ENCODE measurements at regions not wholly inside any gene's neighbourhood (a gene's known extent, or its start where the extent isn't known, plus 50 kb on each side); places are given as distances from the start of the nearest gene placed in this dataset.
A peak's percentile ranks its signal among the peaks of the same experiment; 100 is the strongest.

DNA sequence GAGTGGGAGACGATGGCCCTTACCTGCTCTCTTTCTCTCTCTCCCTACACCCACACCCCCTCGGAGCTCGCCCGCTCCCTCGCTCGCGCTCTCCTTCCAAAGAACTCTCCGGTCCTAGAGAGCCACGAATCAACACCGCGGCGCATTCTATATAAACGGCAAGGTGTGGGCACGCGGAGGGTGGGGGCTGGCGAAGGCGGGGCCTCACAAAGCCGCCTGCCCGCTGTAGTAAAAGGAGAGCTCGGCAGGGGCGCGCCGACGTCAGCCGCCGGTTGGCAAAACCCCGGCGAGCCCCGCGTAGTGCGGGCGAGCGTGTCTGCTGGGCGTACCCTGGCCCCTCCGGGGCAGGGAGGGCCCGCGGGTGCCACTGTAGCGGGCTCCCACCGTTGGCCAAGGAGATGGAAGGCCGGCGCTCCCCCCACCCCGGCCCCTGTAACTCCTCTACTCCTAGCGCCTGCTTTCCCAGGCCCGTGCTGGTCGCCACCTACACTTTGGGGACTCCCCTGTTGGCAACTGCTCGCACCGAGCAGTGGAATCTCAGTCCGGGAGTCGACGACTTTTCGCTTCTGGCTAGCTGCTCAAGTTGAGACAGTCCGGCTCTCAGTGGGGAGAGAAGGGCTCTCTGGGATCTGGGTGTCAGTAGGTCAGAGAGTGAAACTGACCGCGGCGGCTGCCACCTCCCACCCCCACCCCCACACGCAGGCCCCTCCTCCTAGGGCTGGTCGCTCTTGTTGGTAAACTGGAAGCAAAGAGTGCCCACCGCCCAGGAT, 325.5 kb upstream of the F9 start:
- Mint-ChIP-seq H3K27me3 (ENCODE audit: insufficient read depth) (peaks cover 60% of the 10 kb centered on the region), H3K4me3 (peak overlapping the region; percentile 84), H3K36me3 (ENCODE audit: low read depth) (no peaks in the 10 kb centered on the region), H3K4me1 (peaks cover 39% of the 10 kb centered on the region), H3K9me3 (peaks cover 2% of the 10 kb centered on the region), H3K27ac (peak overlapping the region; percentile 93)
- Histone ChIP-seq H3K27ac (ENCODE audit: low read depth, low read length) (peak overlapping the region; percentile 38), H3K4me3 (ENCODE audit: low read length) (peak overlapping the region; percentile 81), H3K4me1 (ENCODE audit: control insufficient read depth, insufficient read depth, low read length) (peaks cover 3% of the 10 kb centered on the region), H3K9ac (ENCODE audit: extremely low read depth, low read length, poor library complexity, severe bottlenecking) (peak overlapping the region; percentile 55), H3K36me3 (ENCODE audit: control insufficient read depth, insufficient read depth, low read length) (no peaks in the 10 kb centered on the region), H3K9me3 (ENCODE audit: control insufficient read depth, low read length) (no peaks in the 10 kb centered on the region), H3K27me3 (ENCODE audit: control insufficient read depth, insufficient read depth, low read length, poor library complexity, severe bottlenecking) (no peaks in the 10 kb centered on the region)
- WGBS, 2 experiments (ENCODE audit: insufficient coverage in 1 of 2, insufficient read length in 1 of 2): 0% methylated on average over 7 to 53 of the region's 58 CpGs
- peak; percentile 87 for DNase-seq
- TF ChIP-seq, protein P1, sequence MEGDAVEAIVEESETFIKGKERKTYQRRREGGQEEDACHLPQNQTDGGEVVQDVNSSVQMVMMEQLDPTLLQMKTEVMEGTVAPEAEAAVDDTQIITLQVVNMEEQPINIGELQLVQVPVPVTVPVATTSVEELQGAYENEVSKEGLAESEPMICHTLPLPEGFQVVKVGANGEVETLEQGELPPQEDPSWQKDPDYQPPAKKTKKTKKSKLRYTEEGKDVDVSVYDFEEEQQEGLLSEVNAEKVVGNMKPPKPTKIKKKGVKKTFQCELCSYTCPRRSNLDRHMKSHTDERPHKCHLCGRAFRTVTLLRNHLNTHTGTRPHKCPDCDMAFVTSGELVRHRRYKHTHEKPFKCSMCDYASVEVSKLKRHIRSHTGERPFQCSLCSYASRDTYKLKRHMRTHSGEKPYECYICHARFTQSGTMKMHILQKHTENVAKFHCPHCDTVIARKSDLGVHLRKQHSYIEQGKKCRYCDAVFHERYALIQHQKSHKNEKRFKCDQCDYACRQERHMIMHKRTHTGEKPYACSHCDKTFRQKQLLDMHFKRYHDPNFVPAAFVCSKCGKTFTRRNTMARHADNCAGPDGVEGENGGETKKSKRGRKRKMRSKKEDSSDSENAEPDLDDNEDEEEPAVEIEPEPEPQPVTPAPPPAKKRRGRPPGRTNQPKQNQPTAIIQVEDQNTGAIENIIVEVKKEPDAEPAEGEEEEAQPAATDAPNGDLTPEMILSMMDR (conservative IDR thresholded peaks at IDR 0.05): peak; percentile 67

DNA sequence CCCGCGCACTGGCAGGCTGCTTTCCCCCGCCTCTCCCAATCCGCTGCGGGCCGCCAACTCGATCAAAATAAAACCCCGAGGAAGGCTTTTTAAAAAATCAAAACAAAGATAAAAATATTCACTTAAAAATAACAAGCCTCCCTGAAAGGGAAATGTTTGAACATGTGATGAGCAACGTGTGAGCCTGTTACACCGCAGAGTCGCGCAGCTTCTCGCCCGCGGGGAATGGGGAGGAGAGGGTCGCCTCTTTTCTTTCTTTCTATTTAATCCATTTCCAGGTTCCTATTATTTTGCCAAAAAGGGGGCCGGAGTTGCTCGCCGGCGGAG, 326.0 kb upstream of the F9 start:
- 0% methylated on average over 13 of the region's 20 CpGs; no CpG with 5 or more reads in 1 of the 2 experiments for WGBS, 2 experiments (ENCODE audit: insufficient coverage in 1 of 2, insufficient read length in 1 of 2)
- H3K36me3 Mint-ChIP-seq (ENCODE audit: low read depth): peaks cover 3% of the 10 kb centered on the region
- peak overlapping the region; percentile 81 for H3K4me3 ChIP-seq (ENCODE audit: low read length)
- H3K9ac ChIP-seq (ENCODE audit: extremely low read depth, low read length, poor library complexity, severe bottlenecking): peak overlapping the region; percentile 55
- H3K27ac Mint-ChIP-seq: peak overlapping the region; percentile 93
- H3K27ac ChIP-seq (ENCODE audit: low read depth, low read length): peak overlapping the region; percentile 38
- no peaks in the 10 kb centered on the region for H3K9me3 ChIP-seq (ENCODE audit: control insufficient read depth, low read length)
- peaks cover 61% of the 10 kb centered on the region for H3K27me3 Mint-ChIP-seq (ENCODE audit: insufficient read depth)
- H3K9me3 Mint-ChIP-seq: peaks cover 2% of the 10 kb centered on the region
- peak overlapping the region; percentile 84 for H3K4me3 Mint-ChIP-seq
- DNase-seq: no peak
- peaks cover 39% of the 10 kb centered on the region for H3K4me1 Mint-ChIP-seq
- no peaks in the 10 kb centered on the region for H3K27me3 ChIP-seq (ENCODE audit: control insufficient read depth, insufficient read depth, low read length, poor library complexity, severe bottlenecking)
- H3K4me1 ChIP-seq (ENCODE audit: control insufficient read depth, insufficient read depth, low read length): peaks cover 3% of the 10 kb centered on the region
- H3K36me3 ChIP-seq (ENCODE audit: control insufficient read depth, insufficient read depth, low read length): peaks cover under 1% of the 10 kb centered on the region
- TF ChIP-seq, protein P1 (conservative IDR thresholded peaks at IDR 0.05): no peak

DNA sequence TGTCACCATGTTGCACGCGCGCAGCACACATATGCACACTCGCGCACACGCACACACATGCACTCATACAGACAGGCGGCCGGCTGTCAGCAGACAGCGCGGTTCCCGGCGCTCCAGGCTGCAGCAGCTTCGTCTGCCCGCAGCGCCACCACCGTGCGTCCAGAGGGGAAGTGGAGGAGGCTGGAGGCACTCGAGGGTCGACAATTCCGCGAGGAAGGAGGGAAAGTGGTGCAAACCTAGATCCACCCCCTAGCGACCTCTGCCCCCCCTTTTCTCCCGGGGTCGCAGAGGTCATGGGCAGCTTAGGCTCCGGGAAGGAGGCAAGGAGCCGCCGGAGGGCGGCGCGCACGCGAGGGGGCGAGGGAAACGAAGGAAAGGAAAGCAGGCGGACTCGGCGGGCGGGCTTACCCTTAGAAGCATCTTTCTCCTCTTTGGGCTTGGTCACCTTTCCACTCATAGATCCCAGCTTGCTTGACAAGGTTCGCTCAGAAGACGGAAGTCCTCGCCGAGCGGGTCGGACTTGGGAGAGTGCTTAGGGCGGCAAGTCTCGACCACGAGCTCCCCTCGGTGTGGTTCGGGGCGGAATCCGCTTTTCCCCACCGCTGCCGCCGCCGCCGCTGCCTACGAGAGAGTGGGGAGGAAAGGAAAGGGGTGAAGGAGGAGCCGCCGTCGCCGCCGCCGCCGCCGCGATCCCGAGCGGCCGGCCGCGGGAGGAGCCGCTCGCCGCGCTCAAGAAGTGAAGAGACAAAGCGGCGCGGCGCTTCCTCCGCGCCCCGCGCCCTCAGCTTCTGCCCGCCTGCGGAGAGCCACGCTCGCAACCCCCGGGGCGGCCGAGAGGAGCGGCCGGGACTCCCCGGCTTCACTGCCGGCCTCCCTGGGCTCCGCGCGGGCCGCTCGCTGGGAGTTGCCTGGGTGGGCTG, 326.6 kb upstream of the F9 start:
- peaks cover 58% of the 10 kb centered on the region for H3K27me3 Mint-ChIP-seq (ENCODE audit: insufficient read depth)
- H3K27ac Mint-ChIP-seq: no peak overlapping the region
- H3K4me1 ChIP-seq (ENCODE audit: control insufficient read depth, insufficient read depth, low read length): peaks cover 3% of the 10 kb centered on the region
- H3K36me3 ChIP-seq (ENCODE audit: control insufficient read depth, insufficient read depth, low read length): peaks cover 5% of the 10 kb centered on the region
- no peaks in the 10 kb centered on the region for H3K27me3 ChIP-seq (ENCODE audit: control insufficient read depth, insufficient read depth, low read length, poor library complexity, severe bottlenecking)
- TF ChIP-seq, protein P1 (conservative IDR thresholded peaks at IDR 0.05): peak; percentile 60
- peak overlapping the region; percentile 81 for H3K4me3 ChIP-seq (ENCODE audit: low read length)
- H3K4me3 Mint-ChIP-seq: peak overlapping the region; percentile 84
- peak overlapping the region; percentile 66 for H3K27ac ChIP-seq (ENCODE audit: low read depth, low read length)
- H3K36me3 Mint-ChIP-seq (ENCODE audit: low read depth): peaks cover 7% of the 10 kb centered on the region
- WGBS, 2 experiments (ENCODE audit: insufficient coverage in 1 of 2, insufficient read length in 1 of 2): 0% methylated on average over 91 of the region's 99 CpGs; no CpG with 5 or more reads in 1 of the 2 experiments
- H3K4me1 Mint-ChIP-seq: peaks cover 41% of the 10 kb centered on the region
- DNase-seq: peak; percentile 70
- H3K9me3 Mint-ChIP-seq: peaks cover 2% of the 10 kb centered on the region
- peak overlapping the region; percentile 55 for H3K9ac ChIP-seq (ENCODE audit: extremely low read depth, low read length, poor library complexity, severe bottlenecking)
- H3K9me3 ChIP-seq (ENCODE audit: control insufficient read depth, low read length): no peaks in the 10 kb centered on the region

Data from endodermal cell (in vitro differentiated cells).